ENCODE measurements at regions not wholly inside any gene's neighbourhood (a gene's known extent, or its start where the extent isn't known, plus 50 kb on each side); places are given as distances from the start of the nearest gene placed in this dataset.
"Not testable (repeated sequence)": the region's sequence is repeated elsewhere in the genome, so short reads cannot be mapped to it uniquely, and the experiment has no call there.

DNA sequence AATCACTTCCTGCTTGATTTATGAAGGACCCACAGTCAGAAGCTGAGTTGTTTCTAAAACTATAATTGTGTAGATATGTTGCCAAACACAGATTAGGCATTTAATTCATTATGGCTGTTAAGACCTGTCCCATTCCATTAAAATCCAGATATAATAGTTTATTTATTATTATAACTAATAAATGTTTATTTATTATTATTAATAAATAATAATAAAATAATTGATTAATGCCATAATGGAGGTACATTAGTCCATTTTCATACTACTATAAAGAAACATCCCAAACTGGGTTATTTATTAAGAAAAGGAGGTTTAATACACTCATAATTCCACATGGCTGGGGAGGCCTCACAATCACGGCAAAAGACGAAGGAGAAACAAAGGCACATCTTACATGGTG is 1240.9 kb downstream of the CDH11 start:
- DNase-seq = no peak

DNA sequence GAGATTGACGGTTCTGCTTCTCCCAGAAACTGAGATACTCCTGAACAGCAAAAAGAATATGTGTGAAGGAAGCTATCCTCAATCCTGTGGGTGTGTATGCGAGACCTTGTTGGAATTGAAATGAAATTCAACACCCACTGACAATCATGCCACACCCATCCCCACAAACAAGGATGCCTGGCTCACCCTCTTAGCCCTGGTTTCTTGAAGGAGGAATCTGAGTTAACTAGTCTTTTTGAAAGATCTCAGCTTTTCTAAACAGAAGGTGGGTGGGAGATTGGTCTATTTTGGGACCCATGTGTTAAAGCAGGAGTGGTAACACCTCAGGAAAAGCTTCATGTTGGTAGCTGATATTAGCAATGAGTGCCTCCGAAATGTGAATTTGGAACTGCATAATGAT is 1244.5 kb downstream of the CDH11 start:
- peak in 3 of 58 donors; percentile 1 to 14 (median 3) for DNase-seq

DNA sequence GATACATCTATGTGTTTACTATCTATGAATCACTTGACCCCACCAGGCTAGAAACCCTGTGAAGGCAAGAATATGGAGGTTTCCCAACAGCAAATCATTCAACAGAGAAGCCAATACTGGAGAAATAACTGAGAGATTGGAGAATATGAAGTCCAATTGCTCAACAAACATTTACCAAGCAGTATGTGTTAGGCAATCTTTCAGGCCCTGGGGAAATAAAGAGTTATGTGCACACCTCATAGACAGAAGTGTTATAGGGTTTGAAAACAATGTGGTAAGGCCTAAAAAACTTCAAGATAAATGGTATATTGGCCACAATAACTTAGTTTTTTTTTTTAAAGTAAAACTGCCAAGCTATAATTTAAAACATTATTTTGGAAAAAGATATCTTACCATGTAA is 1245.8 kb downstream of the CDH11 start:
- no peak for DNase-seq

DNA sequence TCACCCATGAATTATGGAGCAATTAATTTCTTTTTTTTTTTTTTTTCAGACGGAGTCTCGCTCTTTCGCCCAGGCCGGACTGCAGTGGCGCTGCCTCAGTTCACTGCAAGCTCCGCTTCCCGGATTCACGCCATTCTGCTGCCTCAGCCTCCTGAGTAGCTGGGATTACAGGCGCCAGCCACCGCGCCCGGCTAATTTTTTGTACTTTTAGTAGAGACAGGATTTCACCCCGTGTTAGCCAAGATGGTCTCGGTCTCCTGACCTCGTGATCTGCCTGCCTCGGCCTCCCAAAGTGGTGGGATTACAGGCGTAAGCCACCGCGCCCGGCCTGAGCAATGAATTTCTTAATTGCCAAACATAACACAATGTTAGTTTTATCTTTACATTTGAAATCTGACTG is 1261.2 kb downstream of the CDH11 start:
- not testable (repeated sequence) for DNase-seq

DNA sequence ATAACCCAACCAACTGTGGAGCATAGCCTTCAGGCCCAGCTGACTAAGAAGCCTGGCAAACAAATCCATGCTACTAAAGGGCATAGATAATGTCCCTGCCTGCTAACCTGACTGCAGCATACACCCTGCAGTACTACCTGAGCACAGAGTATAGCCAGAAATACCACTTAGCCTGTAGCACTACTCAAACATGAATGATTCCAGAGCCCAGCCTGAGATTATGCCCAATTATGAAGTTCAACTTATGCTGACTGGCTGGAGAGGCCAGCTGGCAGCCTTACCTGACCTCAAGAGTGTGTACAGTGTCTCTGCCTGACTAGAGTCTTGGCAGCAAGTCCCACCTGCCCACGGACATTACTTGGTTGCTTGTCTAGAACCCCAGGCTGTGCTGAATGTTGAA is 1265.3 kb downstream of the CDH11 start:
- DNase-seq = no peak

DNA sequence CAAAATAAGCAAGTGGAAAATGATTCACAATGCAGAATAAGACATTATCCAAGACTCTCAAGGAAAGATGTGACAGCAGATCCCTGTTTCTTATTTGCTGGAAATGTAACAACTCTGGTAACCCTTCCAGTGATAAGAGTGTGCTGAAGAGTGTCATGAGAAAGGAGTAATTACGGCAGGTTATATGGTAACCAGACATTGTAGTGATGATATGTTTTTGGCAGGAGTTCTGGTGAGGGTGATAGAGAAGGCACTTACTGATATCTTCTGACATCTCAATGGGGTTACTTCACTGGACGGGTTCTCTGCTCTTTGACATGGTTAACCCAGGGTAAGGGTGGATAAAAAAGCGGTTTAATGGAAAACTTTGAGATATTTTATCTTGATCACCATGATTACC is 1270.9 kb downstream of the CDH11 start:
- DNase-seq = no peak

DNA sequence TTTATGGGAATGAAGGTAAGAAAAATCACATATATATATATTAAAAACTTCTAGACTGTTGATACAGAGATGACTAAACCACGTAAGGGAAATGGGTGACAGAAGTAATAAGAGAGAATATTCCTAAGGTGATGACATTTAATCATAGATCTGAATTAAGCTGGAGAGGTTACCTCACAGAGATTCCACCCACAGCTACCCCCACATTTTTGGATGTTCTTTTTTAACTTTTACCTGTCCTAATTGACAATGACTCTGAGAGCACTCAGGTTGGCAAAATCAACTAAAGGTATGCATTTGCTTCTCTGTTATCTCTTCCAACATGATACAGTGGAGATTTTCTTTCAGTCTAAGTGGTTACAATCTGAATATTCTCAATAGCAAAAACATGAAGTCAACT is 1280.6 kb downstream of the CDH11 start:
- DNase-seq = no peak

DNA sequence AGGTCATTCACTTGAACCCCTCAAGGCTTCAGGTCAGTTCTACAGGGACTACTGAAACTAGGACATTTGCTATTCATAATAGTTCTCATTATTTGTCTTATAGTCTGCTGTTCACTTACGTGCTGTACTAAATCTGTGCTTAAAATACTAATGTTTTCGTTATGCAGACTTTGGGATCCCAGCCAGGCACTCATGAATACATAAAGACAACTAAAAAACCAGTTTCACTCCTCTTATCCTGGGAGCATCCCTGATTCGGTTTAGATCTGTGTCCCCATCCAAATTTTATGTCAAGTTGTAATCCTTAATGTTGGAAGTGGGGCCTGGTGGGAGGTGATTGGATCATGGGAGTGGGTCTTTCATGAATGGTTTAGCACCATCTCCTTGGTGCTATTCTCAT is 1291.8 kb downstream of the CDH11 start:
- DNase-seq = no peak

DNA sequence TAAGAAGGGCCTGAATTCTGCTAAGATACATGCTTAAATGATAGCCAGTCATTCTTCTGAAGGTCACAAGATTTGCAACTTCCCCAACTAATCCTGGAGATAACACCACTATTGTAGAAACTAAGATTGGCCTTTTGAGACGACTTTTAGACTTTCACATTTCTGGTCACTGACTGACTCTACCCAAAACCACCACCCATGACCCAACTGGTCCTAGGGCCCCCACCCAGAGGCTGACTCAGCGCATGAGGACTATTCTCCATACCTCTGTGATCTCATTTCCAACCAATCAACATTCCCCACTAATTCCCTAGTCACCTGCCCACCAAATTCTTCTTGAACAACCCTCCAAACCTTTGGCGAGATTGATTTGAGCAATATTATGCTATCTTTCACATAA is 1299.0 kb downstream of the CDH11 start:
- no peak for DNase-seq

DNA sequence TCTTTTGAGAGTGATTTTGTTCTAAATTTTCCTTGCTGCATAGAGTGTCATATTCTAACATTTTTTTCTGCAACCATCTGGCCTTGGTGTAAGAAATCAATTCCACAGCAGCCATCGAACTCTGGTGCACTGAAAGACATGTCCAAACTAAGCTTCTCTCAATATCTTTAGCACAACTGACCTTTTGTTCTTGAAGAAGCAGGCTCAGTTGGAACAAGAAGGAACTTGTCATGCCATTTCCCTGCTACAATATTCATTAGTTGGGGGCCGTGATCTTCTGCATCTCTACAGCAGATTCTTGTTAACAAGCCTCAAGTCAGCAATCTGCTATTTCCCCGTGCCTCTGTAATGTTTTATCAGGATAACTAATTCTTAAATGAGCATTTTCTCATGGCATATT is 1305.6 kb downstream of the CDH11 start:
- no peak for DNase-seq

DNA sequence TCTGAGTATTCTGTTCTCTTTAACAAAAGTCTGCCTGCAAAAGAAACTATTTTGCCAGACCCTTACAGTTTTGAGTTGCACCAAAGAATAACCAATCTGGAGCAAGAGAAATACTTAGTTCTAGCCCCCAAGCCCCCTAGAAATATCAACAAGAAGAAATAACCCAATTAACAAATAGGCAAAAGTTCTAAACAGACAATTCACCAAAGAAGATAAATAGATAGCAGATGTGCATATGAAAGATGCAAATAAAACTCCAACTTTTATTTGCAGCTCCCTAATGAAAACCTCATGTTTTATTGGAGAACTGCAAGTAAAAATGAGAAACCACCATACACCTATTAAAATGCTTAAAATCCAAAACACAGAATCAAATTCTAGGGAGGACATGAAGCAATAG is 1308.0 kb downstream of the CDH11 start:
- no peak for DNase-seq

DNA sequence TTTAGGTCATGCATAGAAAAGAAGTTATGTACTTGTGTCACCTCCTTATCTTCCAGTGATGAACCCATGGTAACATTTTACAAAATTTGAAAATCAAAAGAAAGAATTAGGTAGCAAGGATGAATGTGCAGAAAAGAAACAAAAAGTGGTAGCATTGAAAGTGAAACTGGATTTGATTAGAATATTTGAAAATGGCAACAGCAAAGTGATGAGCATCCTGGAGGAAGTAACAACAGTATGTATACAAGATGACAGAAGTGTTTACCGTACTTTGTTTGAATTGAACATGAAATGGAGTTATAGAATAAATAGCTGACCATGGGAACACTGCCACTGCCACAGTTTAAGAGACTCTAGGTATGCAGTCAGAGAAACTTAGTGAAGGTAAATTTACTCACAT is 1313.1 kb downstream of the CDH11 start:
- no peak for DNase-seq

DNA sequence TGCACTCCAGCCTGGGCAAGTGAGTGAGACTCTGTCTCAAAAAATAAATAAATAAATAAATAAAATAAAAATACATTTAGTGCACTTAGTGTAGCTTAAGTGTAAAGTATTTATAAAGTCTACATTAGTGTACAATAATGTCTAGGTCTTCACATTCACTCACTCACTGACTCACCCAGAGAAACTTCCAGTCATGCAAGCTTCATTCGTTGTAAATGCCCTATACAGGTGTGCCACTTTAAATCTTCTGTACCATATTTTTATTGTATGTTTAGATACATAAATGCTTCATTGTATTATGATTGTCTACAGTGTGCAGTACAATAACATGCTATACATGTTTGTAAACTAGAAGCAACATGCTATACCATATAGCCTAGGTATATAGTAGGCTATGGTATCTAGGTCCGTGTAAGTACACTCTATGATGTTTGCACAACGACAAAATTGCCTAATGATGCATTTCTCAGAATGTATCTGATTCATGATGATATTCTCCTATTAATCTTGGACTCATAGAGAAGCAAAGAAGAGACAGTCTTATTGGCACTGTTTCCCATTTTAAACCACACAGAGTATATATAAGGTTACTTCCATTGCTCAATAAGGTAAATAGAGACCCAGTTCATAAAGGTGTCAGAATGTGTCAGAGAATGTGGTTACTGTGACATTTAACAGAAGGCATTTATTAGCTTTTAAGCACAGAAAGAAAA is 1314.9 kb downstream of the CDH11 start:
- no peak for DNase-seq

DNA sequence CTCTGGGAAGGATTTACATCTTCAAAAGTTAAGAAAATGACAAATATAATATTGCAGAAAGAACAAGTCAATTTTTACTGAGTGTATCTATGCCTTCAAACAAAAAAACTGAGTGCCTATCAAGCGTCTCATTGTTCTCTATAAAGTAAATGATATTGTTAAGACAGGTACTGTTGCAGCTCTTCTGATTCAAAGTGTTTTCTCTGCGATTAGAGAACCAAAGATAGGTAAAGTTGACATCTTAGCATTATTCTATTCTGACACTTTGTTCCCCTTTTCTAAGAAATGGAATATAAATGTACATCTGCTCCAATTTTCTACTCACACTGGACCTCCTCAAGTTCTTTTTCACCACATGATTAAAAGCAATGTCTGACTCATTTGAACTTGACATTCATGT is 1317.7 kb downstream of the CDH11 start:
- no peak for DNase-seq

DNA sequence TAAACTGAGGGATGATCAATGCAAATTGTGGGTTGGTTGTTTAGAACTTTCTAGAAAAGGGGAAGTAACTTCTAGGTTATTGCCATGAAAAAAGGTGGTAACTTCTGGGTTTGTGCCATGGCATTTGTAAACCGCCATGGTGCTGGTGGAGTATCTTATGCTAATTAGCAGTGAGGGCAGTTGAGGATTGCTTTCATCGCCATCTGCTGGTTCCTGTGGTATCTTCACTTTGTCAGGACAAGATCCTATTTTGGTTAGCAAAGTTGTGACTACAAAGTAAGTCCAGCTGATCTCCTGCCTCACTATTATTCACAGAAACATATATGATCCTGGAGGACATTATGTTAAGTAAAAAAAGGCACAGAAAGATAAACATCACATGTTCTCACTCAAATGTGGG is 1332.3 kb downstream of the CDH11 start:
- DNase-seq = no peak

DNA sequence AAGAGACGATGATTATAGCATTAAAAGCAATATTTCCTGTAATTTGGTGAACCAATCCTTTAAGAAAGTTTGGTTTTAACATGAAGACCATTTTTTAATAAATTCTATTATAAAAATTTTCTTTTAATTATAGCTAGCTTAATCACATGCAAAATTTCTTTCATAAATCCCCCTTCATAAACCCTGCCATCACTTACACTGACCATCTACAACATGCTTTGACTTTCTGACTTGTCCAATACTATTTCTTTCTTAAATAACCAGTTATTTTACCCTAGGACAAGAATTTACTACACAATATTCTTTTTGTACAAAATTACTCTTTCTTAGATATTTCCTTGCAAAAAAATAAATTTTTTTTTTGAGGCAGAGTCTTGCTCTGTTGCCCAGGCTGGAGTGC is 1334.8 kb downstream of the CDH11 start:
- no peak for DNase-seq

DNA sequence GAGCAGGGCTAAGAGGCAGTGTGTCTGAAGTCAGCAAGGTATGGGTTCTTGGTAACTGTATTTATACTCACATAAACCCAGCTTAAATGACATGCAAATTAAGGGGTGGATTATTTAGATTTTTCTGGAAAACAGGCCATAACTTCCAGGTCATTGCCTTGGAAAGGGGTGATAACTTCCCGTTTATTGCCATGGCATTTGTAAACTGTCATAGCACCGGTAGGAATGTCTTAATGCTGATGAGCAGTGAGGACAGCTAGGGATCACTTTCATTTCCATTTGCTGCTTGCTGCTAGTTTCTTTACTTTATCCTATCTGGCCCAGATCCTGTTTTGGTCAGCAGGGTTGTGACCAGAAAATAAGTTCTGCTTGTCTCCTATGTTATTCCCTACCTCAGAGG is 1336.7 kb downstream of the CDH11 start:
- no peak for DNase-seq

DNA sequence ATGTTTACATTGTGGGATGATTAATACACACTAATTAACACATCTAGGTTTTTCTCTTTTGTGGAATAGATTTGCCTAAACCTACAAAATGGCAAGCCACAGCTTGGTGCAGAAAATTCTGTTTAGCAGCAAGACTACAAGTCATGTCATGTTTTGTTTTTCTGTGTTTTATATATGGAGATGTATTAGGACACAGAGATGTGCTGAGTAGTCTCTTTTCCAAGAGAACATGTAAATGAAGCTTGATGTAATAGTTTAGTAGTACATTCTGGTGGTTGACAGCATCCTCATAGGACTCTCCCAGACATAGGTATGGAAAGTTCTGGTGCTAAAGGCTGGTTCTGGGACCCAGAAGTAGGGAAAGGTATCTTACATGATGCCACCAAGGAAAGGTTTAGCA is 1345.4 kb downstream of the CDH11 start:
- DNase-seq = no peak

DNA sequence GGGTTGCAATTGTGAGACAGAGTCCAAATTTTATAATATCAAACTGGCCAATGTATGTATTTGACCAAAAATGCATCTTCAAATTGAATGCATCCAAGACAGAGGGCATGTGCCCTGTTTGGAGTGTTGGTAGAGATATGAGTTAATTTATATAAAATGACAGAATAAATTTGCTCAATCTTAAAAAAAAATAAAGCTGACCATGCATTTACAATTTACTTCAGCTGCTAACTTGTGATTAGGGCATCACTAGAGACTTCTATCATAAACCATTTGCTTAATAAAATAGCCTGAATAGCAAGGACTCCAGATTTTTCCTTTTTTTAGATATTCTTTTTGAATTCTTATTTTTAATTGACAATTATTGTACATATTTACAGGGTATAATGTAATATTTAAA is 1345.8 kb downstream of the CDH11 start:
- DNase-seq = no peak

DNA sequence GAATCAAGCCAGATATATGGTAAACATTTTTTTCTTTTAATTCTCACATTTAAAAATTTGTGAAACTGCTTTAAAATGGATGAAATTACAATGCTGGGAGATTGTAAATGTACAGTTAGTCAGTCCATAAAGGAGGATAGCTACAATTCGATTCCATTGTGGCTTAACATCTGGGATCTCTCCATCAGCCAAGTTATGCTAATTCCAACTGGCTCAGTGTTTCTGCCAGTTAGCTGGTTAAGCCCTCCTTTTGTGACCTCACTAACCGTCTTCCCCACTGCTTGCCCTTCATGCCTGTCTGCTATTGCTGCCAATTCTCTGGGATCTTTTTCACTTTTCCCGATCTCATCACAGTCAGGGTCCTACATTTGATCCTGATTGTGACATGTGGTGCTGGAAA is 1347.6 kb downstream of the CDH11 start:
- DNase-seq = no peak

DNA sequence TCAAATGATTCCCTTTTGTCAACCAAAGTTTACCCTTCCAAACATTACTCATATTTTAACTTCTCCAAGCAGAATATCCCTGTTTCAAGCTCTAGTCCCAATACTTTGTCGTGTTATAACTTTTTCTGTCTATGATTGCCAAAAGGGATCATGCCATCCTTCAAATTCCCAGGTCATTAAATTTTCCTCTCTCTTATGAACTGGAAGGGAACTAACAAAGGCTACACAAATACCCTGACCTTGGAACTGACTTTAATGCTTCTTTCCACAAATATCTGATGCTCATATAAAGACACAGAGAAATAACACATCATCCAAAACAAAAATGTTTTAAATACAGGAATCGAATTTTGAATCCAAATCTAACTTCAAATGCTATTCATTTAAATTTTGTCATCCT is 1352.7 kb downstream of the CDH11 start:
- DNase-seq = no peak

DNA sequence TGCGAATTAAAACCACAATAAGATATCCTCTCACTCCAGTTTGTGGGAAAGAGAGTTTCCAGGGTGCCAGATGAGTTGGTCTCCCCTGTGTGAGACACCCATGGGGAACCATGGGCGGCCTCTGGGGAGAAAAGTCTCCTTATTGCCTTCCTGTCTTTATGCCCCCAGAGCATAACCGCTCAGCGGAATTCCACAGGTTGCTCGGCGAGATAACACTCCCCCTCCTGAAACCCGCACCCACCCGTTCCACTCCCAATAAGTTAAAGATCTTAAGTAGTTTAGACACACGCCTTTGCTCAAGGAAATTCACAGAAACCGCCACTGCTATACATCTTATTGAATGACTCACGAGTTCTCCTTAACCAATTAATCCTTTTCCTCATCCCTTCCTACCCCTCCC is 1361.6 kb downstream of the CDH11 start:
- not testable (repeated sequence) for DNase-seq

DNA sequence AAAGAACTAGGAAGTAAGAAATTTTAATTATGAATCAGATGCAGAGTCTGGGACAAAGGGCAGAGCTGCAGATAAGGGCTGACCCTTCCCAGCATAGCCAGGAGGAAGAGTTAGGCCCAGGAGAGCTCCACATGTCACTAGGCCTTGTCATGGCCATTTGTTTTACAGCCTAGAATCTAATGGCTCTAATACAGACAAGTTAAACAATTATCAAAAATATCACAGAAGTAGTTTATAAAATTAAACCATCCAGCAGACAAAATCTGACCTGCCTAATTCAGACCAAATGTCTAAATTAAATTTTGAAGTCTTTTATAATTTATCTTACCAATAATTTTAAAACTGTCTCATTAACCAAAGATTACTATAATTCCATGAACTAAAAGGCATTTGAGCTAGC is 1369.5 kb downstream of the CDH11 start:
- no peak for DNase-seq

DNA sequence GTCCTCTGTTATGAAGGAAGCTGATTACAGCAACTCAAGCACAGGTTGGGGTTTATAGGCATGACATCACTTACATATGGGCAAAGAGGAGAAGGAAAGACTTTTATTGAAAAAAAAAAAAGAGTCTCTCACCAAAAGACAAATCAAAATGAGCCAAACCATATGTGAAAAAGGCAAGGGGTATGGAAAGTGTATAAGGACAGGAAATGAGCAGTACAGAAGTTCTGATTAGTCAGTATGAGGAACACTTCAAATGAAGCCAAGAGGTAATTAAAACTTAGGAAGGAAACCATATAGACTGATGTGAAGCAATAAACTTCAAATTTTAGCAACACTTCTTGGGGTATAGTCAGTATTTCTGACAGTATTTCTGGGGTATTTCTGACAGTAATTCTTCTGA is 1372.6 kb downstream of the CDH11 start:
- no peak for DNase-seq
